SJCRH30 (cell line): ENCODE measurements at regions not wholly inside any gene's neighbourhood (a gene's known extent, or its start where the extent isn't known, plus 50 kb on each side); places are given as distances from the start of the nearest gene placed in this dataset.

Experiments
- DNase-seq, 2 experiments: peaks; one replicate each; pipeline ENCODE4 v3.0.0-alpha.2; 2015 to 2020
- H3K27ac ChIP-seq: fragments of 250-450 bp; sonication (Bioruptor Pico); 2 replicates; pipeline ENCODE4 v1.5.1; 2020; ENCODE audit warnings: mild to moderate bottlenecking, moderate library complexity
- H3K27me3 ChIP-seq: fragments of 250-450 bp; sonication (Bioruptor Pico); 2 replicates; pipeline ENCODE4 v1.5.1; 2020; ENCODE audit warnings: mild to moderate bottlenecking, moderate library complexity
- H3K36me3 ChIP-seq: fragments of 250-450 bp; sonication (Bioruptor Pico); 2 replicates; pipeline ENCODE4 v1.5.1; 2020; ENCODE audit warnings: mild to moderate bottlenecking, moderate library complexity
- H3K4me1 ChIP-seq: fragments of 250-450 bp; sonication (Bioruptor Pico); 2 replicates; pipeline ENCODE4 v1.5.1; 2020; ENCODE audit warnings: mild to moderate bottlenecking, moderate library complexity
- H3K4me3 ChIP-seq: fragments of 250-450 bp; sonication (Bioruptor Pico); 2 replicates; pipeline ENCODE4 v1.5.1; 2020; ENCODE audit warnings: mild to moderate bottlenecking, moderate library complexity
- H3K9me3 ChIP-seq: fragments of 250-450 bp; sonication (Bioruptor Pico); replicated peaks from 2 replicates; pipeline ENCODE4 v1.5.1; 2020; ENCODE audit warnings: mild to moderate bottlenecking, moderate library complexity

DNA sequence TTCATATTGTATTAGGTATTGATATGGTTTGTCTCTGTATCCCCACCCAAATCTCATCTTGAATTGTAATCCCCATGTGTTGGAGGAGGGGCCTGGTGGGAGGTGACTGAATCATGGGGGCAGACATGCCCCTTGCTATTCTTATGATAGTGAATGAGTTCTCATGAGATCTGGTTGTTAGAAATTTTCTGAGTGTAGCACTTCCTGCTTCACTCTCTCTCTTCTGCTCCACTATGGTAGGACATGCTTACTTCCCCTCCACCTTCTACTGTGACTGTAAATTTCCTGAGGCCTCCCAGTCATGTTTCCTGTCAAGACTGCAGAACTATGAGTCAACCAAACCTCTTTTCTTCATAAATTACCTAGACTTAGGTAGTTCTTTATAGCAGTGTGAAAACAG, 187.4 kb upstream of the SLC24A2 start:
- H3K27ac ChIP-seq: no peak overlapping the region
- H3K27me3 ChIP-seq: no peaks in the 10 kb centered on the region
- H3K9me3 ChIP-seq: no peaks in the 10 kb centered on the region
- H3K36me3 ChIP-seq: no peaks in the 10 kb centered on the region
- H3K4me1 ChIP-seq: no peaks in the 10 kb centered on the region
- no peak overlapping the region for H3K4me3 ChIP-seq
- DNase-seq: no peak

DNA sequence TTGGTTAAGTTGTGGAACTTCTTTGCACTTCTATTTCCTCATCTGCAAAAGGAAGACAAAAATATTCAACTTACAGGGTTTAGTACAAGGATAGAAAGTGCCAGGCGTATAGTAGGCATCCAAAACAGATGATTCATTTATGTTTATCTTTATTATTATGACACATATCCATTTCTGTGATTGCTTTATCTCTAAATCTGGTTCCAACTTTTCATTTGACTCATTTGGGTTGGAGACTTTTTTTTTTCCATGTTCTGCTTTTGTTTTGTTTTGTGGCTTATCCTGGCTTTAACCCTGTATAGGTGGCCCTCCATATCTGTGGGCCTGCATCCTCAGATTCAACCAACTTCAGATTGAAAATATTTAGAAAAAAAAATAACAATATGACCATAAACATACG, 186.7 kb upstream of the SLC24A2 start:
- no peak for DNase-seq
- Histone ChIP-seq H3K4me3 (no peak overlapping the region), H3K4me1 (no peaks in the 10 kb centered on the region), H3K27me3 (no peaks in the 10 kb centered on the region), H3K9me3 (no peaks in the 10 kb centered on the region), H3K36me3 (no peaks in the 10 kb centered on the region), H3K27ac (no peak overlapping the region)

DNA sequence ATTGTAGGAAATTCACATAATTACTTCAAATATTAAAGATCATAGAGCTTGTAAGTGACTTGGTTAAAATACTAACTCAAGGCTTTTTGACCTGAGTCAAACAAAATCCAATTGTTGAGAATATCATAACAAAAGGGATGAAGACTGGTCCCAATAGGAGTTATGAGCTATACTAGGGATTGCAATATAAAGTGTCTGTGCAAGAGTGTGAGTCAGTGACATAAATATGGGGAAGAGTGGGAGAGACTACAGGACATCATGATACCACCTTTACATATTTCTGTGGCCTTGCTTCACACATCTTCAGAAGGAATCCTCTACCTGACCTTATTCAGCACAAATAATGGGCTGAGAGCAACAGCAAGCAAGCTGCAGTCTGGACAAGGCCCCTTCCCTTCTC, 180.9 kb upstream of the SLC24A2 start:
- Histone ChIP-seq H3K9me3 (no peaks in the 10 kb centered on the region), H3K4me1 (no peaks in the 10 kb centered on the region), H3K36me3 (no peaks in the 10 kb centered on the region), H3K4me3 (no peak overlapping the region), H3K27me3 (no peaks in the 10 kb centered on the region), H3K27ac (no peak overlapping the region)
- DNase-seq: no peak

DNA sequence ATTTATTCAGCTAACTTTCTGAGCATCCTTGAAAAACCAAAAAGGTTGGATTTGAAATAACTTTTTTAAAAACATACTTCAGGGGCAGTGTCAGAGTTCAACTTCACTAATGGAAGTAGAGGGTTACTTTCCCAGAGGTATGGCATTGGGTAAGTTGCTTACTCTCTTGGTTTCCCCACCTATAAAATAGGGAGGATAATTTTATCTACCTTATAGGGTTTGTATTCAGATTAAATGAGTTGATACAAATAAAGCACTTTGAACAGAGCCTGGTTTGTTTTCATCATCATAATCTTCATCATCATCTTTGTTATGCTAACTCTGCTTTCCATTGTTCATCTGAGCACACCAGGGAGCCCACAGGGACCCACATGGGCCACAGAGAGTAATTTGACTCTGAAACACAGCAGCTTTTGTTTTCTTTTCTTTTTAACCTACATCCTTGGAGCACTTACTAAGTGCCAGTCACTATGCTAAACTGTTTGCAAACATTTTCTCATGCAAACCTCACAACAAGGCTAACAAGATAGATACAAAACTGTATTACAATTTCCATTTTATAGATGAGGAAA, 179.1 kb upstream of the SLC24A2 start:
- no peak overlapping the region for H3K4me3 ChIP-seq
- H3K9me3 ChIP-seq: no peaks in the 10 kb centered on the region
- no peaks in the 10 kb centered on the region for H3K4me1 ChIP-seq
- no peak overlapping the region for H3K27ac ChIP-seq
- H3K36me3 ChIP-seq: no peaks in the 10 kb centered on the region
- DNase-seq: no peak
- H3K27me3 ChIP-seq: no peaks in the 10 kb centered on the region

DNA sequence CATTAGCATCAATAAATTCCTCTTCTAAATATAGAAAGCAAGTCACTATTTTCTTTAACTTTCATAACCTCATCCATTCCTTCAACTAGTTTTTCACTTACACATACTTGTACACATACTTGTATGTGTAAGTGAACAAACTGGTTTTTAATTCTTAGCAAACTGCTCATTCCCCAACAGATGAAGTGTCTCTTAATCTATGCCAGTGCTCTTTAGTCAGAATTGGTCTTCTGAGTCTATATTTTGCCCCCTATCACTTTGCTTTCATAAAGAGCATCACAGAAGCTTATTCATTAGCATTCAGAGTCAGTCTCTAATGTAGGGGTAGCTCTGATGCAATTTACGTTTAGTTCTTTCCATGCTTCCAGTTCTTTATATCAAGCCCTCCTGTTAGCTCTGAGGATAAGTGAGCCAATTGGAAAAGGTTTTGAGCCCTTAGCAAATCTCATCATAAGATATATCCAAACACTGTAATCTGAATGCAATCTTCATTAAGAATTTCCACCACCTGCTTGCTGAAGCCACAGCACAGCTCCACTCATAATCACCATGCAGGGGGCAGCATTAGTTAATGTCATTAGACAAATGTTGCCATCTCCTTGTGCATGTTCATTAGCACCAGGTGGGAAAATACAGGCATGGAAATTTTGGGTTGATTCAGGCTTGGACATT, 178.5 kb upstream of the SLC24A2 start:
- no peaks in the 10 kb centered on the region for H3K9me3 ChIP-seq
- no peaks in the 10 kb centered on the region for H3K27me3 ChIP-seq
- DNase-seq: no peak
- no peak overlapping the region for H3K4me3 ChIP-seq
- no peak overlapping the region for H3K27ac ChIP-seq
- no peaks in the 10 kb centered on the region for H3K4me1 ChIP-seq
- no peaks in the 10 kb centered on the region for H3K36me3 ChIP-seq

DNA sequence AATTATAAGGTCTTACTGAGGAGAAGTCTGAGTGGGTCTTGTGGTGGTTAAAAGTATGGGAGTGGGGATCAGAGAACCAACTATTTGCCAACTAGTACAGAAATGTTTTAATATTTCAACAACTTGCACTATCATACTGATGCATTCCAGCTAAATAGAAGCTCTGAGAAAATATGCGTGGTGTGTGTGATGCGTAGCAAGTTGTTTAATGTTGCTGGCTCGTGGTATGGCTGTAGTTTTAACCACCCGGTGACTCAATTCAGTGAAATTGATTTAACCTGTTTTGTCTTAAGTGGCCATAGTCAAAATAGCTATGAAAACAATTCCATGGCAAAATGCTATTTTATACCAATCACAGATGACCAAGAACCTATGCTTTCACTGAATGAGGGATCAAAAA, 176.5 kb upstream of the SLC24A2 start:
- H3K36me3 ChIP-seq: no peaks in the 10 kb centered on the region
- H3K27me3 ChIP-seq: no peaks in the 10 kb centered on the region
- H3K9me3 ChIP-seq: no peaks in the 10 kb centered on the region
- no peaks in the 10 kb centered on the region for H3K4me1 ChIP-seq
- DNase-seq: no peak
- no peak overlapping the region for H3K27ac ChIP-seq
- no peak overlapping the region for H3K4me3 ChIP-seq

DNA sequence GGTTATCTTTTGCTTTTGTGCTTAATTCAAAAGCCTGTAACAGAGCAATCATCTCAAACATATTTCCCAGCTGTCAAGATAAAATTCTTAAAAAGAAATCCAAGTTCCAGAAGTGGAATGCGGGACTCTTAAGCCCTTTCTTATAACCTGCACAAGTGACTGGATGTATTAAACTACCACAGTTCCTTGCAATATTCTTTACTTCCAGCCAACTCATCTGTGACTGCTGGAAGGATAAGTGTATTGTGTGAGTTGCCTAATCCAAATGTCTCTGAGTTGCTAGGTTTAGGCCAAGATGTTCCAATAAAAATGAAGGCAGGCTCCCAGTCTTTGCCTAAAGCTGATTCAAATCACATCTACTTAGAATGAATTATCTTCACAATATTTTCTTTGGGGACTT, 159.2 kb upstream of the SLC24A2 start:
- Histone ChIP-seq H3K27ac (no peak overlapping the region), H3K9me3 (no peaks in the 10 kb centered on the region), H3K4me3 (no peak overlapping the region), H3K4me1 (no peaks in the 10 kb centered on the region), H3K27me3 (no peaks in the 10 kb centered on the region), H3K36me3 (no peaks in the 10 kb centered on the region)
- no peak for DNase-seq

DNA sequence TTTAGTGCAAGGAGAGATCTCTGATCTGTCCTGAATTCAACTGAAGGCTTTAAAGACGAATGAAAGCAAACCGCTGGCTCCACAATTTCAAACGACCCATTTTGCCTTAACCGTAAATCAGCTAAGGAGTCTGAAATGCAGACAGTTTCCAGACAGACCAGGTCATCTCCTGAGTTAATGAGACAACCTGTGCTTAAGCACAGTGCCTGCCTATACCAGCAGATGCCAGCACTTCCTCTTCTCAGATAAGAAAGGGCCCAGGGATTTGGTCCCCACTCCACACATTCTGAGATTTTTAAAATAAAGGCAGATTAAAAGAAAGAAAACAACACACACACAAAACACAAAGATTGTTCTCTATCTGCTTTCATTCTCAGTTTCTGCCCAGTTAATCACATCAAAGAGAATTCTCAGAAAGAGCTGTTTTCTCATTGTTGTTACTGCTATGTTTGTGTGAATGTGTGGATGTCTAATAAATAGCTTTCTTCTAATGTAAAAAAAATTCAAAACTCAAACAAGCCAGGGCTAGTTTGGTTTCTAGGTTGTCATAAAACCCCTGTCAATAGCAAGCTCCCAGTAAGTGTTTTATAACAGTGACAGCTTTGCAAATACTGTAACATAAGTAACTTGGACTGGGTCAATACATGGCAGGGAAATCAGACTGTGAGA, 157.7 kb upstream of the SLC24A2 start:
- DNase-seq: no peak

DNA sequence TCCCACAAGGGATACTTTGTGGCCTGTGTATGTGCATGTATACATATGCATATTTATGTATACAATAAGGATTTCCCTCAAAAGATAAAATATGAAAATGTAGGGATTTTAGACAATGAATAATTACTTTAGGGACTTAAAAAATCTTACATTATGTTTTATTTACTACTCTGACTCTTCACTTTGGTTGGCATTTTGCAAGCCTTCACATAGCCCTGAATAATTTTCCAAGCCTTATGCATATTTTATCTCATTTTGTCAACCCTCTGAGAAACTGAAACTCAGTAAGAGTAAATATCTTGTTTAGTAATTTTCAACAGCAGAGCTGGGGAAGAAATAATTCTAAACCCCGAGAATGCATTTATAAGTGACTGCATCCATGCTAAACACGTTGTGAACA, 153.0 kb upstream of the SLC24A2 start:
- Histone ChIP-seq H3K27me3 (no peaks in the 10 kb centered on the region), H3K27ac (no peak overlapping the region), H3K4me3 (no peak overlapping the region), H3K36me3 (no peaks in the 10 kb centered on the region), H3K4me1 (no peaks in the 10 kb centered on the region), H3K9me3 (no peaks in the 10 kb centered on the region)
- no peak for DNase-seq

More for the DNA sequence above, 157.7 kb upstream of the SLC24A2 start:
- Histone ChIP-seq H3K4me1 (no peaks in the 10 kb centered on the region), H3K36me3 (no peaks in the 10 kb centered on the region), H3K9me3 (no peaks in the 10 kb centered on the region), H3K27ac (no peak overlapping the region), H3K27me3 (no peaks in the 10 kb centered on the region), H3K4me3 (no peak overlapping the region)

DNA sequence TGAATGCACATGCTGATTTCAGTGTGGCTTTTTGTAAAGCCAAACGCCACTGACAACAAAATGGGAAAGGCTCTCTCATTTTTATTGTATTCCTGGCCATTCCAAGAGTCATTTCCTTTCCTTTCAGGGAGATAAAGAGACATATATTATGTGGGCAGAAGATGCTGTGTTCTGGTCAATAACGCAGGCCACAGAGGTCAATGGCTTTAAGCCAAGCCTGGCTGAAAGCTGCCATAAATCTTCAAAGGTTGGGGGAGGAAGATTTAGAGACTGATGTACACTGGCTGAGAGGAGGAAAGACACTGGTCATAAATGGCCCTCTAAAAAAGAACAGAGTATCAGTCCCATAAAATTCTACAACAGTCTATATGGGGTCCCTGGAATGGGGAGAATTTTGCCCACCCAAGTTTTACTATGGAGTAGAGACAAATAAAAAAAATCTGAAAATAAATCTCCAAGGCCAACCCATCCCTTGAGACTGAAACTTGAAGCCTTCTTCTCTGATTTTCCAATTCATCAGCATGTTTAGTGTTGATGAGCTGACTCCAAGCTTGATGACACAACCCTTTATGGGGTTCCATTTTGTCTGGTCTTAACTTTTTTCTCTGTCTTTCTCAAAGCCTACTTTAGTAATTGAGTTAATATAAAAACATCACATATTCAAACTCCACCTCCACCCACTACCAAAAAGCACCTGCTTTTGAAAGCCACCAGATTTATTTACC, 152.1 kb upstream of the SLC24A2 start:
- no peaks in the 10 kb centered on the region for H3K36me3 ChIP-seq
- H3K27me3 ChIP-seq: no peaks in the 10 kb centered on the region
- no peak overlapping the region for H3K4me3 ChIP-seq
- H3K27ac ChIP-seq: no peak overlapping the region
- no peaks in the 10 kb centered on the region for H3K9me3 ChIP-seq
- no peak for DNase-seq
- no peaks in the 10 kb centered on the region for H3K4me1 ChIP-seq

DNA sequence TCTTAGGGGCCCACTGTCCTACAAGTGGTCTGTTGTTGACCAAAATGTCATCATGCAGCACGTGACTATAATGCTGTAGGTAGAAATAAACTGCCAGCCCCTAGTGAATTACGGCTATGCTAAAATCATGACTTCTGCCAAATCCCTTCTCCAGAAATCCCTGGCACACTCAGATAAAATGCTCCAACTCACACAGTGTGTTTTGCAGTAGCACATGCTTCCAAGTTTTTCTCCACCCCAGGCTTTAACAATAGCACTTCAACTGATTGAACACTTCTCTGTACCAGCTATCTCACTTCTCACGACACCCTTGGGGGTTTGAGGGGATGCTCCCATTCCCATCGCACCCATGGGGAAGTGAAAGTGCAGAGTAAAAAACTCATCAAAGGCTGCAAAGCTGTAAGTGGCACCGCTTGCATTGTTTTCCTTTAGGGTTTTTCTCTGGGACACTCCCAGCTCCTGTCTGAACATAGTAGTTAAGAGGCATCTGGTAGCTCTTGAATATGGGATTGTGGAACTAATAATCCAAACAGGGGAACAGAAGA, 151.0 kb upstream of the SLC24A2 start:
- H3K27ac ChIP-seq: no peak overlapping the region
- no peaks in the 10 kb centered on the region for H3K9me3 ChIP-seq
- no peaks in the 10 kb centered on the region for H3K36me3 ChIP-seq
- H3K4me1 ChIP-seq: no peaks in the 10 kb centered on the region
- no peak for DNase-seq
- no peaks in the 10 kb centered on the region for H3K27me3 ChIP-seq
- no peak overlapping the region for H3K4me3 ChIP-seq

DNA sequence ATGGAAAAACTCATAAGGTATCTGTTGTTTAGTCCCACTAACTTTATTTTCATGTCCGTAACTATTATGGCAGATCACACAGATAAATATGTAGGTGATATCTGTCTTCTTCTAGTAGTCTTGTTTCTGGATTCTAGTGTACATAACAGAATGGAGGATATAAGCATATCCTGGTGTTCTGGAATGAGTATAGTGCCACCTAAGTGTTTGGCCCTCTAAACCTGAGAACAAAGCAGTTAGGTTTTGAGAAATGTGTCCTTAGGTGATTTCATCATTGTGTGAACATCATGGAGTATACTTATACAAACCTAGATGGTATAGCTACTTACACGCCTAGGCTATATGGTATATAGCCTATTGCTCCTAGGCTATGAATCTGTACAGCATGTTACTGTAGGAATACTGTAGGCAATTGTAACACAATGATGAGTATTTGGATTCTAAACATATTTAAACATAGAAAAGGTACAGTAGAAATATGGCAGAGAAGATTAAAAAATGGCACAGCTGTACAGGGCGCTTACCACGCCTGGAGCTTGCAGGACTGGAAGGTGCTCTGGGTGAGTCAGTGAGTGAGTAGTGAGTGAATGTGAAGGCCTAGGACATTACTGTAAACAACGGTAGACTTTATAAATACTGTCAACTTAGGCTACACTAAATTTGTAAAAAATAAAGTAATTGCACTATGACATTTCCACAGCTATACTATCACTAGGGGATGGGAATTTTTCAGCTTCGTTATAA, 150.3 kb upstream of the SLC24A2 start:
- Histone ChIP-seq H3K27ac (no peak overlapping the region), H3K27me3 (no peaks in the 10 kb centered on the region), H3K9me3 (no peaks in the 10 kb centered on the region), H3K4me1 (no peaks in the 10 kb centered on the region), H3K36me3 (no peaks in the 10 kb centered on the region), H3K4me3 (no peak overlapping the region)
- no peak for DNase-seq

DNA sequence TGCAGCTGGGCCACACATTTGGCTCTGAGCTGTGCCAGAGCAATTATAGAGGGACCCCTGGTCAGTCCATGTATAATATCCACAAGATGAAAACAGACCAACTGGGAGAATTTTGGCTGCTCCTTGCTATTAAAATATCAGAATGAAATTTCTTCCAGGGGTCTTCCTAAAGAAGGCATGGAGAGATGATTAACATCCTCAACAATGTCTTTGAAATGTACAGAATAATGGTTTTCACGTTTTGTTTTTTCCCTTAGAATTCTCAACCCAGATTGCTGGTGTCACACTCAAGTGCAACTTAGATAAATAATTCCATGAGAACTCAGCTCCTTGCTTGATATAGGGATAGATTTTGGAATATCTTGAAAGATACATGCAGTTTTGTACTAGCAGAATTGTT, 148.3 kb upstream of the SLC24A2 start:
- Histone ChIP-seq H3K27me3 (no peaks in the 10 kb centered on the region), H3K4me1 (no peaks in the 10 kb centered on the region), H3K9me3 (no peaks in the 10 kb centered on the region), H3K27ac (no peak overlapping the region), H3K36me3 (no peaks in the 10 kb centered on the region), H3K4me3 (no peak overlapping the region)
- no peak for DNase-seq

DNA sequence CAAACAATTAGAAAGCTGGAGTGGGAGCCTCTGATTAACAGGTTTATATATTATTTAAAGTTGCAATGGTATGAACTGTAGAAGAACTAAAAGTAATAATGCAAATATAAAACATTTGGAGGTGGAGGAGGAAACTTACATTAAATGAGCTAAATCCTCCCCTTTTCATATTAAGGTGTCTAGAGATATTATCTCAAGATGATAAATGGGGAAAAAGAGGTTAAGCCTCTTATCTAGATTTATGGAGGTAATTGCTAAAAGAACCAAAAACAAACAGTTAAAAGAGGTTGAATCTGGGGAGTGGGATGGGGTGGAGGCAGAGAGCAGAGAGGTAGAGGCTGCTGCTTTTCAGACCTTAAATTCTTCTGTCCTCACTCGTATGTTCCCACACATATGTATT, 147.8 kb upstream of the SLC24A2 start:
- no peaks in the 10 kb centered on the region for H3K4me1 ChIP-seq
- H3K9me3 ChIP-seq: no peaks in the 10 kb centered on the region
- no peak overlapping the region for H3K27ac ChIP-seq
- no peaks in the 10 kb centered on the region for H3K27me3 ChIP-seq
- DNase-seq: no peak
- H3K4me3 ChIP-seq: no peak overlapping the region
- H3K36me3 ChIP-seq: no peaks in the 10 kb centered on the region
